Tibial nerve (tissue), 3 donors: ENCODE measurements at regions not wholly inside any gene's neighbourhood (a gene's known extent, or its start where the extent isn't known, plus 50 kb on each side); places are given as distances from the start of the nearest gene placed in this dataset.

Experiments
- CTCF ChIP-seq, 5 experiments: fragments of 200-600 bp in 3 of 5; fragments of 450-650 bp in 2 of 5; sonication (generic) in 3 of 5; IDR thresholded peaks; one replicate each; pipeline ENCODE4 v1.5.1; 2016 to 2019; ENCODE audit warnings: antibody characterized with exemption in 5 of 5, mild to moderate bottlenecking in 3 of 5, moderate library complexity in 2 of 5
- POLR2A ChIP-seq, 2 donors: fragments of 450-650 bp; IDR thresholded peaks; one replicate each; pipeline ENCODE4 v1.6.1; 2017; ENCODE audit warnings: antibody characterized with exemption in 2 of 2, mild to moderate bottlenecking in 2 of 2, moderate library complexity in 2 of 2

- TF ChIP-seq CTCF (IDR thresholded peaks at IDR 0.05) (no peak), POLR2A (IDR thresholded peaks at IDR 0.05) (no peak)
These were observed 681.4 kb downstream of the EPHA7 start for GRCh38 chr6:92737983-92738382.
